GM11168 (cell line): ENCODE measurements at regions not wholly inside any gene's neighbourhood (a gene's known extent, or its start where the extent isn't known, plus 50 kb on each side); places are given as distances from the start of the nearest gene placed in this dataset.
"Not testable (repeated sequence)": the region's sequence is repeated elsewhere in the genome, so short reads cannot be mapped to it uniquely, and the experiment has no call there.

ENCODE experiments used
- in situ Hi-C: fragments of 300-500 bp; cut with MboI; formaldehyde crosslinking; loops from one replicate; pipeline ENCODE4 v1.12.0; 2022; ENCODE audit warnings: low sequenced_read_pairs; ENCODE audit not compliant: unreplicated experiment

- in situ Hi-C loops = no loop called here
Measured at GRCh38 chrX:139202742-139203420, 327.7 kb upstream of the F9 start.

GRCh38 chrX:139201924-139202323 lies 328.6 kb upstream of the F9 start:
- in situ Hi-C loops = no loop called here

GRCh38 chrX:139200793-139201192 lies 329.7 kb upstream of the F9 start:
- in situ Hi-C loops = no loop called here

GRCh38 chrX:139200346-139200745 lies 330.2 kb upstream of the F9 start:
- in situ Hi-C loops = no loop called here

GRCh38 chrX:139199933-139200332 lies 330.6 kb upstream of the F9 start:
- in situ Hi-C loops = no loop called here

GRCh38 chrX:139198936-139199335 lies 331.6 kb upstream of the F9 start:
- in situ Hi-C loops = no loop called here

GRCh38 chrX:139196890-139197289 lies 333.6 kb upstream of the F9 start:
- in situ Hi-C loops = no loop called here

- in situ Hi-C loops = no loop called here
Measured at GRCh38 chrX:139194571-139195280, 335.8 kb upstream of the F9 start.

GRCh38 chrX:139192386-139192961 lies 338.1 kb upstream of the F9 start:
- in situ Hi-C loops = no loop called here

- in situ Hi-C loops = no loop called here
Measured at GRCh38 chrX:139191746-139192385, 338.7 kb upstream of the F9 start.

GRCh38 chrX:139191286-139191685 lies 339.3 kb upstream of the F9 start:
- in situ Hi-C loops = no loop called here

GRCh38 chrX:139187738-139188137 lies 342.8 kb upstream of the F9 start:
- in situ Hi-C loops = no loop called here

- in situ Hi-C loops = no loop called here
Measured at GRCh38 chrX:139186991-139187390, 343.5 kb upstream of the F9 start.

GRCh38 chrX:139179592-139179991 lies 350.9 kb upstream of the F9 start:
- in situ Hi-C loops = no loop called here

GRCh38 chrX:139178980-139179379 lies 351.6 kb upstream of the F9 start:
- in situ Hi-C loops = no loop called here

GRCh38 chrX:139172731-139173130 lies 357.8 kb upstream of the F9 start:
- in situ Hi-C loops = no loop called here

GRCh38 chrX:139170526-139171173 lies 359.9 kb upstream of the F9 start:
- in situ Hi-C loops = no loop called here

GRCh38 chrX:139167282-139167681 lies 363.3 kb upstream of the F9 start:
- in situ Hi-C loops = no loop called here

GRCh38 chrX:139158256-139158655 lies 372.3 kb upstream of the F9 start:
- in situ Hi-C loops = no loop called here

GRCh38 chrX:139156356-139156755 lies 374.2 kb upstream of the F9 start:
- in situ Hi-C loops = no loop called here

GRCh38 chrX:139146625-139147024 lies 383.9 kb upstream of the F9 start:
- in situ Hi-C loops = not testable (repeated sequence)
